ENCODE measurements at regions not wholly inside any gene's neighbourhood (a gene's known extent, or its start where the extent isn't known, plus 50 kb on each side); places are given as distances from the start of the nearest gene placed in this dataset.

- no peak for DNase-seq (ENCODE audit: low spot score)
Measured at GRCh38 chr13:22189176-22190048, 518.5 kb downstream of the FGF9 start.

GRCh38 chr13:22193070-22193469 lies 522.2 kb downstream of the FGF9 start:
- DNase-seq (ENCODE audit: low spot score), result no peak

DNA sequence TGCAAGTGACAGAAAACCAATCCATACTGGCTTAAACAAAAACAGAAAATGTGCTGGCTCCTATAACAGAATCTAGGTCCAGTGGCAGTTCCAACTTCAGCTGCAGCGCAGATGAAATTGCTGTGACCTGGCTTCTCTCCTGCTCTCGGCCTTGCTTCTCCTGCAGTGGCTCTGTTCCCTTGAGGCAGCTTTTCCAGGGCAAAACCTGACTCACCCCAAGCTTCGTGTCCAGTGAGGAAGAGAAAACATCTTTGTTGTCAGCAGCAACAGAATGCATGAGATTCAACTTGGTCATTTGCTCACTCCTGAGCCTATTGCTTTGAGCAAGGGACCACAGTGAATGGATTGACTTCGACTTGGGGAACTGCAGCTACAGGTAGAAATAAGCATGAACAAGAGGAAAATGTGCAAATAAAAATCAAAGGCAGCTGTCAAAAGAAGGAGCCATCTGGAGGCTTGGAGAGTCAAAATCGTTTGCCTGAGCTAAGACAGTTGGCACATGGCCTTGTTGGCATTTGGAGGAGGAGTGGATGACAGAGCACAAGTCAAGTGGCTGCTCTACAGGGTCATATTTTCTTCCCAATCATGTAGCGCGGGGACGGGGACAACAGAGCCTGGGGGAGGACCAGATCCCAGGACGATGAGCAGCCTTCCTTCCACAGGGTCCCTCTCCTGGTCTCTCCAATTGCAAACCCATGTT lies 523.4 kb downstream of the FGF9 start:
- no peak for DNase-seq (ENCODE audit: low spot score)

- DNase-seq (ENCODE audit: low spot score), result no peak
Measured at GRCh38 chr13:22195726-22196125, 524.9 kb downstream of the FGF9 start.

- no peak for DNase-seq (ENCODE audit: low spot score)
Measured at GRCh38 chr13:22196777-22197176, 525.9 kb downstream of the FGF9 start.

GRCh38 chr13:22198001-22198400 lies 527.1 kb downstream of the FGF9 start:
- no peak for DNase-seq (ENCODE audit: low spot score)

GRCh38 chr13:22198641-22199217 lies 527.9 kb downstream of the FGF9 start:
- DNase-seq (ENCODE audit: low spot score), result no peak

DNA sequence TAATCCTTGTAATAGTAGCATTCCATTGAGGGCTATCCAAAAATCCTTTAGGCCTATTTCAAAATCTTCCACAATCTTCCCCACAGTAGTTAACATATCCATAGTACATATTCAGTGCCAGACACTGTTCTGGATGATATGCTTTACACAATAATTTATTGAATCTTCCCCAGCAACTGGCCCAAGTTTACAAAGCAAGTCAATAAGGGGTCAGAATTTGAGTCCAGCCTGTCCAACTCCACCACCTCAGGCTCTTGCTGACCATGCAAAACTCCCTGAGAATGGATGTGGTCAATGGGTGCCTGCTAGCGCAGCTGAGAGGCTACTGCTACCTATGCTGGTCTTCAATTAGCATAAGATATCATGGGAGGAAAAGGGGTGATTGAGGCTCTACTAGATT lies 529.6 kb downstream of the FGF9 start:
- no peak for DNase-seq (ENCODE audit: low spot score)

DNA sequence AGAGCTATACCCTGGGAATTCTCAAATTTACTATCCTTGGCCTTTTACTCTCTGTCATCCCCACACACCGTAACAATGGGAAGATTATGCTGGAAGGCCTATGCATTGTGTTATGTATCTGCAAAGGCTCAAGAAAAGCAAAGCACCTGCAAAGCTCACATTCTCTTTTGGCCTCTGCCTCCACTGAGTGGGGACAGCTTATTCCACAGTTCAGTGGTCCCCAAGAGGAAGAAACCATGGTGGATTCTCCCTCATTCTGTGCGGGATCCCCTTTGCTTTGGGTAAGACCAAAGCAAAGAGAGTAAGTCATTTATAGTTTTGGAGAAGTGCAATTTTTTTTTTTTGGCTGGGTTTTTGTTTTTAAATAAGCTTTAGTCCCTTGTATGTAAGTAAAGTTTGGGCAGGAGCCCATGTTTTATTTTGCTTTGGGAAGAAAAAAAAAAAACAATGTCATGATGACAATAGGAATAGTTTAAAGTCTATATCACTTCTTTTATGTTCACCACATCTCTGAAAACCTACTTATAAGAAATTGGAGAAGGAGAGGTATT lies 530.6 kb downstream of the FGF9 start:
- no peak for DNase-seq (ENCODE audit: low spot score)

DNA sequence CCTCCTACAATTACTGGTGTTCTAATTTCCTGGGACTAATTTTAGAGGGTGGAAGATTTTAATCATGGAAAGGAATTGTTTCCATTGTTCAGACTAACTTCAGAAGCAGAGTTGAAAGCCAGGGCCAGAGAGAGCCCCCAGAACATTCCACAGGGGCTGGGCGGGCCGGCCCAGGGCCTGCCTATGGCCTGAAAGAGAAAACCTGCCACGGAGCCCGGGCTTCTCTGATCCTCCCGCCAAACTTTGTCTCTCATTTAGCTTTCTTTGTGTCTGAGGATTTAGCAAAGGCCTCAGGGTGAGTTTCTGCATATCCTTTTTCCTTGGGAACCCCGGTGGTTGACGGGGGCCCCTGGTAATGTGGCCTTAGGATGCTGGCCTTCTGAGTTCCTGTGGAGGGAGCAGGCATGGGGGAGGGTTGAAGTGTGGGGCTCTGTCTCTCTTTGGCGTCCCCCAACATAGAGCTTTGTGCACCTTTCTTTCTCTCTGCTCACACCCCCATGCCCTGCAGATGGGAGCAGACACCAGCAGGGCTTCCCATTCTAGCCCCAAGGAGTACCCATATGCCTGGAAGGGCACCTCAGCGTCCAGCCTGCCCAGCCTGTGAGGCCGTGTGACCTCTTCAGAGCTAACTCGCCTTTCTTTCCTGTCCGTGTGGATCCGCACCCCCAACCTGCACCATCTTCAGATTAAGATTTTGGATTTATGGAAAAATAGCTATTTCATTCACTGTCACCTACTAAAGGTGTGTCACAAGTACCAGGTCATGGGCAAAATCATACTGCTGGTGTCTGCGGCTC lies 539.5 kb downstream of the FGF9 start:
- no peak for DNase-seq (ENCODE audit: low spot score)

GRCh38 chr13:22211876-22212275 lies 541.0 kb downstream of the FGF9 start:
- DNase-seq (ENCODE audit: low spot score), result no peak

DNA sequence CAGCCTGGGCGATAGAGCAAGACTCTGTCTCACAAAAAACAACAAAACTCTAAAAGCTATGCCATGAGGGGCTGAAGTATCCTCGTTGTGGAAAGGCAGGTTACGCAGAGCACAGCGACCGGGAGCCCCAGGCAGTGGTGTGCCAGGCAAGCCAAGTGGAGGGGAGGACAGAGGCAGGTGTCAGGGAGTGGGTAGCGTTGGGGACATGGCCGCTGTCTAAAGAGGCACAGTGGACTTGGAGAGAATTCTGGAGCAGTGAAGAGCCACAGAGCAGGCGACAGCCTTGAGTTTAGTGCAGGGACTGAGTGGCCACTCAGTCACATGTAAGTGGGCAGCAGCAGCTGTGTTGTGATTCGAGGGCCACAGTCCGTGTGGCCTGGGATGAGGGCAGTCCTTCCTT lies 541.7 kb downstream of the FGF9 start:
- no peak for DNase-seq (ENCODE audit: low spot score)

GRCh38 chr13:22214184-22214583 lies 543.3 kb downstream of the FGF9 start:
- no peak for DNase-seq (ENCODE audit: low spot score)

DNA sequence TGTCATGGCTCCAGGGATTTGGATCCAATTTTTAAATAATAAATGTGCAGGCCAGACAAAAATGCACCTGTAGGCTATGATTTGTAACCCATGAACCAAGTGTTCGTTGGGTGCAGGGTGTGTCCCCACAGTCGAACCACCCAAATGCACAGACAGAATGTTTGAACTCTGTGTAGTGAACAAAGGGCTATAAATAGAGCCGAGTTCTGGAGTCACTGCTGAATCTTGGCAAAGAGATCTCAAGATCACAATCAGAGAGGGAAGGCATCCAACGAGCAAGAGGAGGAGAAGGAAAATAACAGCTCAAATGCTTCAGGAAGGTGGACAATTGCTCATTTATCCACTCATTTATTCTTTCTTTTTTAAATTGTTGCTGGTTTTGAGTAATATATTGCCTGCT lies 547.9 kb downstream of the FGF9 start:
- DNase-seq (ENCODE audit: low spot score), result no peak

DNA sequence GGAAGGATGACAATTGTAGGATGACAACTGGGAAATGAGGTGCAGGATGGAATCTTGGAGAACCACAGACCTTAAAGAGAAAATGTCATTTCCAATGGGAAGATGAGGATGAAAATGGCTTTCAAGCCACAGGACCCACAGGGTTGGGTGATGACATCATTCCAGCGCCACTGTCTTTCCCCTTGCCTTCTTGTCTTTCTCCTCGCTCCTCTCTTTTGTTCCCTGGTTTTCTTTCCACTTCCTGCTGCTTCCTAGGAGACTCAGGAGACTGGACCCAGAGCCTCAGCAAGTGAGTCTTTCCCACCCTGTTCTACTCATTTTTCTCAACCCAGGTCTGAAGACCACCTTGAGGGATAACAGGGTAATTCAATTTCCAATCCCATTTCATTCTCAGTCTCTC lies 548.8 kb downstream of the FGF9 start:
- DNase-seq (ENCODE audit: low spot score), result no peak

DNA sequence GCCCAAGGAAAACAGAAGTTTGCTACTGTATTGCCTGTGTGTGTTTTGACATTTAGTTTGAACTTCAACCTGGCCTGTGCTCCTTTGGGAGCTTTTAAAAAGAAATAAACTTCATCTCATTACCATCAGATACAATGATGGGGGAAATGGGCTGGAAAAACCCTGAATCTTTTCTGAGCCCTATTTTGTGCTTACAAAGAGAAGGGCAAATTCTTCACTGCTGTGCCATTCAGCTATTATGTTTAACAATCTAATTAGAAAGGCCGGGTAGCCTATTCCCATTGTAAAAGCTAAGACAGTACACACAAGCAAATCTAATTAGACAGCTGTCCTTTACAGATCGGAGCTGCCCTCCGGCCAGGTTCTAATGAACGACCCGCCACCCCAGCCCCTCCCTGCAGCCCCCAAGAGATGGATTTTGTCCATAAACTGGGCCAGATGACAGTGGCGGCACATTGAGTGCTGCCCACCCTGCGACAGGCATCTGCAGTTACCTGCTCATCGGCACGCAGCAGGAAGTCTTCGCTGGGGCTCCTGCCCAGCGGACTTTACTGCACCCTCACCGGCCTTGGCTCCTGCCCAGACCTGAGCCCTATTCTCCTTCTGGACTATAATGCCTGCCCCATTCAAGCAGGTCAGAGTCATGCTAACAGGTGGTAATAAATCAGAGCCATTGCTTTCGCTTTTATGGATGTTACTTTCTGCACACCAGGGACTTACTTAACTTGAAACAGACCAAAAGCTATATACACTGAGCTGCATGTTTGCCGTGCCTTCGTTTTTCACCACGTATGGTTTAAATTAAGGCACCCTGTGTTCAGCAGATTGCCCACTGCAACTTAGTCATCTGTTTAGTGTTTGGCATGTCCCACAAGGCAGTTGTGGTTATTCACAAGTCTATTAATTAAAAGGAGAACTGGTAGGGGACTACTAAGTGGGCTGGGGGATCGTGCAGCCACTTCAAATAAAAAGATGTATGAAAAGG lies 549.6 kb downstream of the FGF9 start:
- no peak for DNase-seq (ENCODE audit: low spot score)

DNA sequence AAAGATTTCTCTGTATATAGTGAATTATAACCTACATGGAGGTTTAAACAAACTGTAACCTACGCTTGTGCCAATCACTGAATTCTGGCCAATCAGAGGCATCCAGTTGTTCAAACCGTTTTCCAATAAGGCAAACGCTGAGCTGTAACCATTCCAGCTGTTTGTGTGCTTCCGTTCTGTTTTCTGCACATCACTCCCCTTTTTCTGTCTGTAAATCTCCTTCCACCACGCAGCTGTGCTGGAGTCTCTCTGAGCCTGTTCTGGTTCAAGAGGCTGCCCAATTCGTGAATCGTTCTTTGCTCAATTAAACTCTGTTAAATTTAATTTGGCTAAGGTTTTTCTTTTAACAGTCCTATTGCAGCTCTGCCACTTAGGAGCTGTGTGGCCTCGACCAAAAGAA lies 552.5 kb downstream of the FGF9 start:
- no peak for DNase-seq (ENCODE audit: low spot score)

- no peak for DNase-seq (ENCODE audit: low spot score)
Measured at GRCh38 chr13:22226086-22226485, 555.2 kb downstream of the FGF9 start.

- DNase-seq (ENCODE audit: low spot score), result no peak
Measured at GRCh38 chr13:22227895-22228294, 557.0 kb downstream of the FGF9 start.

DNA sequence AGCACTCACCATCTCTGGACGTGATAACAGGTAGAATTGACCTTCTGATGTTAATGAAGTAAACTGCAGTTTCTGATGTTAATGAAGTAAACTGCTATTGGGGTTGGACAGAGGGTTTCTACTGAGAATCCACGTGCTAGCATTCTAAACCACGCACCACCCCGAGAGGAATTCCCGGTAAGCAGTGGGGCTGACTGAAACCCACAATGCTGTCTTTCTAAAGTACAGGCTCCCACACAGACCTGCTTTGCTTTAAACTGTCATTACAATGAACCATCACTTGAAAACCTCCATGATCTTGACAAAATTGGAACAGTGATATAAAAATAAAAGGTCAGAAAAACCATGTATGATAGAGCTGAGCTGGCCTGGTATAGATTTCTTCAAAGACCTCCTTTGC lies 559.0 kb downstream of the FGF9 start:
- DNase-seq (ENCODE audit: low spot score), result no peak

DNA sequence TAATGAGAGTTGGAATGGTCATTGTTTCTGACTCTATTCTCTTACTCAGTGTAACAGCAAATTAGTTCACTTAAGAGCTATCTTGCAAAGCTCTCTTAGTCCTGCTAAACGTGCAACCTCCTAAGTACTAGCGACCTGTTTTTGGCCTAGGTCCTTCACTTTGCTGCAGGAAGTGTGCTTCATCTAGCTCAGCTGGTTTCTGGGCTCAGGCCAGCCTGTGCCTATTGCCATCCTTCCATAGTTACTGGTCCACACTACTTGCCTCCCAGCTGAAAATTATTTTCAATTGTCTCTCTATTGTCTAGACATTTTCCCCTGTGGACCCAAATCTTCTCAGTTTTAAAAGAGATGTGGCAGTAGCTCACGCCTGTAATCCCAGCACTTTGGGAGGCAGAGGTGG lies 561.3 kb downstream of the FGF9 start:
- no peak for DNase-seq (ENCODE audit: low spot score)
